ENCODE measurements at regions not wholly inside any gene's neighbourhood (a gene's known extent, or its start where the extent isn't known, plus 50 kb on each side); places are given as distances from the start of the nearest gene placed in this dataset.

GRCh38 chr7:52639981-52640380 lies 395.5 kb upstream of the POM121L12 start:
- no peak for TF ChIP-seq CTCF (IDR thresholded peaks at IDR 0.05; ENCODE audit: borderline replicate concordance, insufficient read depth, low read depth, low read length)
- no peak overlapping the region for H3K4me3 ChIP-seq (ENCODE audit: low read depth, low read length)

- no peak for TF ChIP-seq CTCF (IDR thresholded peaks at IDR 0.05; ENCODE audit: borderline replicate concordance, insufficient read depth, low read depth, low read length)
- no peak overlapping the region for H3K4me3 ChIP-seq (ENCODE audit: low read depth, low read length)
Observed at GRCh38 chr7:52639126-52639525, 396.3 kb upstream of the POM121L12 start.

DNA sequence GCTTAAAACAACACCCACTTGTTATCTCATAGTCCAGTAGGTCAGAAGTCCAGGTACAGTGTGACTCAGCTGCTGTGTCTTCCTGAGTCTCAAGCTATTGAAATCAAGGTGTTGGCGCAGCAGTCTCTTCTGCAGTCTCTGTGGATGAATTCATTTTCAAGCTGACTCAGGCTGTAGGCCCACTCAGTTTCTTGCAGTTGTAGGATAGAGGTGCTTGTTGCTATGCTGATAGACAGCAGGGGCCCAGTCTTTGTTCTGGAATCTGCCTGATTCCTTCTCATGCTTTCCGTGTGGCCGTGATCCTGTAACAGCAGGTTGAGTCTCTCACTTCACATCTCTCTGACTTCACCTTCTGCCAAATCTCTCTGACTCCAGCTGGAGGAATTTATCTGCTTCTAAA lies 400.4 kb upstream of the POM121L12 start:
- no peak overlapping the region for H3K4me3 ChIP-seq (ENCODE audit: low read depth, low read length)
- TF ChIP-seq CTCF (IDR thresholded peaks at IDR 0.05; ENCODE audit: borderline replicate concordance, insufficient read depth, low read depth, low read length) = no peak

DNA sequence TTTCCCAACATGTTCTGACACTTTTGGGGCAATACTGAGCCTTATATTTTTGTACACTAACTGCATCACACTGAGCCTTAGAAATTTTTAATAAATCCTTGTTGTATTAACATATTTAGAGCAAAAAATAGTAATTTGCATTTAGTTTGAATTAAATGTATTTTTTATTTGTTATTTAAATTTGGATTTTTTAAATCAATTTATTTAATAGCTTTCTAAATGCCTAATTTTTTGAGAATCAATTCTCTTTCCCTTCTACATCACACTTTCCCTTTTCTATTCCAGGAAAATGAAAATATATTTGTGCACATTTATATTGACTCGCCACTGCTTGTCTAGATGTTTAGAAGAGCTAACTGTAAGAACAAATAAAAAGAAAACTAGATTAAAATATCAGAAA lies 414.6 kb upstream of the POM121L12 start:
- no peak for TF ChIP-seq CTCF (IDR thresholded peaks at IDR 0.05; ENCODE audit: borderline replicate concordance, insufficient read depth, low read depth, low read length)
- no peak overlapping the region for H3K4me3 ChIP-seq (ENCODE audit: low read depth, low read length)

- TF ChIP-seq CTCF (IDR thresholded peaks at IDR 0.05; ENCODE audit: borderline replicate concordance, insufficient read depth, low read depth, low read length) = no peak
Observed at GRCh38 chr7:52616552-52616951, 418.9 kb upstream of the POM121L12 start.

DNA sequence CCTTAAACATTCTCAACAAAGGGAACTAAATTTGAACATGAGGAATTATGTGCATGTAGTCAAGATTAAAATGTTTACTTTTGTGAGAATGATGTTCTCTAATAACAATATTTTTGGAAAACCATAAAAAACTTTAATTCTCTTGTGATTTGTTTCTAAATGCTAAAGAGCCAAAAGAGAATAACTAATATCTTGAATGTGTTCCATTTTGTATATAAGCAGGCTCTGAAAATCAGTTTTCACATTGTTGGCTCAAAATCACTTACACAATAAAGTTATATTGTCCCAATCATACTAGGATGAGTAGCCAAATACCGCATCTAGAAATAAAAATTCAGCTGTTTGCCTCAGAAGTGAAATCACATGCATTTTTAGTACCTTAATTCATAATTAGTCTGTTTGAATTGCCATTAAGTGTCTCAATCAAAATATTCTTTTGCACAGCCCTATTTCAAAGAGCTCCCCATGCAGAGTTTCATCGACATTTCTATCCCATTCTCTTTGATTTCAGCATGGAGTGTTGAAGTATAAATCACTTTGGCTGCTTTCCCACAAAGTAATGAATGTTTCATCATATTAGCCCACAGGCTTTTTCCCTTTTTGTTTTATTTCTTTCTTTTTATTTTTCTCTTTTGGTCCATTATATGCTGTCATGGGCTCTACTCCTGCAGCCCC lies 420.3 kb upstream of the POM121L12 start:
- no peak overlapping the region for H3K4me3 ChIP-seq (ENCODE audit: low read depth, low read length)
- no peak for TF ChIP-seq CTCF (IDR thresholded peaks at IDR 0.05; ENCODE audit: borderline replicate concordance, insufficient read depth, low read depth, low read length)

More at GRCh38 chr7:52616552-52616951, 418.9 kb upstream of the POM121L12 start:
- no peak overlapping the region for H3K4me3 ChIP-seq (ENCODE audit: low read depth, low read length)

- H3K4me3 ChIP-seq (ENCODE audit: low read depth, low read length) = no peak overlapping the region
- no peak for TF ChIP-seq CTCF (IDR thresholded peaks at IDR 0.05; ENCODE audit: borderline replicate concordance, insufficient read depth, low read depth, low read length)
Observed at GRCh38 chr7:52609511-52609910, 425.9 kb upstream of the POM121L12 start.
